Fibroblast of the aortic adventitia (primary cell): ENCODE measurements at regions not wholly inside any gene's neighbourhood (a gene's known extent, or its start where the extent isn't known, plus 50 kb on each side); places are given as distances from the start of the nearest gene placed in this dataset.
"Not testable (repeated sequence)": the region's sequence is repeated elsewhere in the genome, so short reads cannot be mapped to it uniquely, and the experiment has no call there.

Source experiments
- DNase-seq: peaks from one replicate; pipeline ENCODE4 v3.0.0-alpha.2; 2010; ENCODE audit warnings: low read depth
- H3K4me3 ChIP-seq: 2 replicates; pipeline ENCODE4 v1.5.1; 2011; ENCODE audit warnings: low read depth, mild to moderate bottlenecking, control low read depth, low read length, moderate library complexity
- CTCF ChIP-seq: IDR thresholded peaks from 2 replicates; pipeline ENCODE4 v1.5.1; 2011; ENCODE audit warnings: mild to moderate bottlenecking, low read length, control low read depth, inconsistent platforms; ENCODE audit not compliant: insufficient read depth

- peak; percentile 24 for DNase-seq
- TF ChIP-seq CTCF, result no peak
These were observed 71.8 kb upstream of the MAX start for GRCh38 chr14:65173973-65174693.

GRCh38 chr14:65174783-65175182 is 72.5 kb upstream of the MAX start:
- H3K4me3 ChIP-seq, result no peak overlapping the region
- DNase-seq, result no peak
- no peak for TF ChIP-seq CTCF

More at GRCh38 chr14:65173973-65174693, 71.8 kb upstream of the MAX start:
- no peak overlapping the region for H3K4me3 ChIP-seq

GRCh38 chr14:65177551-65177950 is 75.2 kb upstream of the MAX start:
- DNase-seq, result peak; percentile 27
- no peak for TF ChIP-seq CTCF
- H3K4me3 ChIP-seq, result no peak overlapping the region

GRCh38 chr14:65179231-65179630 is 76.9 kb upstream of the MAX start:
- not testable (repeated sequence) for DNase-seq

GRCh38 chr14:65179918-65180724 is 77.8 kb upstream of the MAX start:
- no peak overlapping the region for H3K4me3 ChIP-seq
- peak; percentile 96 for DNase-seq
- TF ChIP-seq CTCF, result no peak

More at GRCh38 chr14:65179231-65179630, 76.9 kb upstream of the MAX start:
- not testable (repeated sequence) for H3K4me3 ChIP-seq

- no peak for DNase-seq
- TF ChIP-seq CTCF, result no peak
- H3K4me3 ChIP-seq, result no peak overlapping the region
These were observed 78.4 kb upstream of the MAX start for GRCh38 chr14:65180725-65181025.

GRCh38 chr14:65184032-65184764 is 81.9 kb upstream of the MAX start:
- DNase-seq, result peak; percentile 41
- TF ChIP-seq CTCF, result no peak
- H3K4me3 ChIP-seq, result no peak overlapping the region
